HEK293T (cell line): ENCODE measurements at regions not wholly inside any gene's neighbourhood (a gene's known extent, or its start where the extent isn't known, plus 50 kb on each side); places are given as distances from the start of the nearest gene placed in this dataset.

Experiments
- CTCF ChIA-PET: fragments of 350-600 bp; formaldehyde crosslinking; extraction: SDS; loops from one replicate; lab custom pipeline; 2021; ENCODE audit warnings: antibody characterized with exemption, inconsistent platforms; lab: Yijun Ruan, JAX
- POLR2A ChIA-PET: fragments of 350-600 bp; formaldehyde crosslinking; extraction: SDS; loops from one replicate; lab custom pipeline; 2020; ENCODE audit warnings: antibody characterized with exemption, inconsistent platforms; lab: Yijun Ruan, JAX
- DNase-seq: peaks from one replicate; pipeline ENCODE4 v3.0.0; 2012; ENCODE audit warnings: mixed read lengths; ENCODE audit errors: extremely low spot score
- ARNT ChIP-seq: fragments of 450-650 bp; IDR thresholded peaks from 2 replicates; pipeline ENCODE4 v1.6.1; 2017; ENCODE audit warnings: mild to moderate bottlenecking
- BHLHE40 ChIP-seq: fragments of 450-650 bp; IDR thresholded peaks from 2 replicates; pipeline ENCODE4 v1.6.1; 2016; ENCODE audit warnings: mild to moderate bottlenecking, moderate library complexity, borderline replicate concordance
- CTBP1 ChIP-seq: fragments of 450-650 bp; IDR thresholded peaks from 2 replicates; pipeline ENCODE4 v1.6.1; 2016; ENCODE audit warnings: borderline replicate concordance
- ELF4 ChIP-seq: fragments of 450-650 bp; IDR thresholded peaks from 2 replicates; pipeline ENCODE4 v1.6.1; 2017; ENCODE audit warnings: antibody characterized with exemption
- FOXA1 ChIP-seq: fragments of 450-650 bp; IDR thresholded peaks from 2 replicates; pipeline ENCODE4 v1.6.1; 2016; ENCODE audit warnings: mild to moderate bottlenecking
- FOXK2 ChIP-seq: fragments of 450-650 bp; IDR thresholded peaks from 2 replicates; pipeline ENCODE4 v1.6.1; 2016; ENCODE audit warnings: mild to moderate bottlenecking
- FOXM1 ChIP-seq: fragments of 450-650 bp; IDR thresholded peaks from 2 replicates; pipeline ENCODE4 v1.6.1; 2017; ENCODE audit warnings: mild to moderate bottlenecking, borderline replicate concordance
- HDGF ChIP-seq: fragments of 450-650 bp; IDR thresholded peaks from 2 replicates; pipeline ENCODE4 v1.6.1; 2017; ENCODE audit warnings: antibody characterized with exemption, borderline replicate concordance
- L3MBTL2 ChIP-seq: fragments of 450-650 bp; conservative IDR thresholded peaks from 2 replicates; pipeline ENCODE4 v1.6.1; 2016; ENCODE audit warnings: mild to moderate bottlenecking
- LEF1 ChIP-seq: fragments of 450-650 bp; IDR thresholded peaks from 2 replicates; pipeline ENCODE4 v1.6.1; 2017; ENCODE audit warnings: mild to moderate bottlenecking, borderline replicate concordance
- NFRKB ChIP-seq: fragments of 450-650 bp; IDR thresholded peaks from 2 replicates; pipeline ENCODE4 v1.6.1; 2016; ENCODE audit warnings: mild to moderate bottlenecking, moderate library complexity
- PKNOX1 ChIP-seq: fragments of 450-650 bp; IDR thresholded peaks from 2 replicates; pipeline ENCODE4 v1.6.1; 2016
- SP1 ChIP-seq: fragments of 450-650 bp; IDR thresholded peaks from 2 replicates; pipeline ENCODE4 v1.6.1; 2017
- SUZ12 ChIP-seq: fragments of 450-650 bp; IDR thresholded peaks from 2 replicates; pipeline ENCODE4 v1.6.1; 2016; ENCODE audit warnings: mild to moderate bottlenecking
- TARDBP ChIP-seq: fragments of 450-650 bp; IDR thresholded peaks from 2 replicates; pipeline ENCODE4 v1.6.1; 2016
- ZNF384 ChIP-seq: fragments of 450-650 bp; IDR thresholded peaks from 2 replicates; pipeline ENCODE4 v1.6.1; 2016

- POLR2A ChIA-PET, result no interaction called here
- DNase-seq, result no peak
- TF ChIP-seq TARDBP, result no peak
- no peak for TF ChIP-seq PKNOX1
- no peak for TF ChIP-seq ARNT
- no peak for TF ChIP-seq SP1
- no peak for TF ChIP-seq L3MBTL2
- TF ChIP-seq FOXA1, result no peak
- no peak for TF ChIP-seq CTBP1
- no peak for TF ChIP-seq ELF4
- no peak for TF ChIP-seq SUZ12
- no peak for TF ChIP-seq ZNF384
- no peak for TF ChIP-seq BHLHE40
- no peak for TF ChIP-seq FOXM1
- no peak for TF ChIP-seq FOXK2
- no peak for TF ChIP-seq HDGF
- CTCF ChIA-PET, result no interaction called here
Measured at GRCh38 chr20:61134296-61135030, 117.6 kb upstream of the CDH4 start.

DNA sequence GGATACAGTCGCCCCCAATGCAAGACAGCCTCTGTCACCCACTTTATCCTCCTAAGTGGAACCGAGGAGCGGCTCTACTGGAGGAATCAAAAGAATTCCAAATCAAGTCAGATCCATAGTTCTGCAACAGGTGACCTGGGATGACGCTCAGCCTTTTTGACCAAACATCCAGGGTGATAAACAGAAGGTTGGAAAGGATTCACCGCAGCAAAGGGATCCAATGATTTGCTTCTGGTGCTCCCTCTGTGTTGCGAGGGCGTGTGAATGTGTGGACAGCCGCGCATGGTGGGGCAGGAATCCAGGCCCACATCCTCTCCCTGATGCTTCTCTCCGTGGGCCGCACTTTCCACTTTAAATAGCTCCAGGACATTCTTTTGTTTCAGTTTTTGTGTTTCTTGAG is 116.8 kb upstream of the CDH4 start:
- CTCF ChIA-PET, result no interaction called here
- TF ChIP-seq LEF1, result no peak
- TF ChIP-seq FOXK2, result no peak
- no peak for TF ChIP-seq TARDBP
- no peak for TF ChIP-seq FOXA1
- no peak for TF ChIP-seq SUZ12
- no peak for TF ChIP-seq HDGF
- TF ChIP-seq ELF4, result no peak
- POLR2A ChIA-PET, result no interaction called here
- no peak for DNase-seq

- CTCF ChIA-PET, result no interaction called here
- TF ChIP-seq SP1, result no peak
- no peak for TF ChIP-seq FOXA1
- TF ChIP-seq HDGF, result no peak
- TF ChIP-seq ARNT, result no peak
- no peak for TF ChIP-seq FOXK2
- TF ChIP-seq CTBP1, result no peak
- no peak for TF ChIP-seq PKNOX1
- TF ChIP-seq ELF4, result no peak
- no peak for TF ChIP-seq FOXM1
- no peak for TF ChIP-seq ZNF384
- no peak for TF ChIP-seq SUZ12
- TF ChIP-seq L3MBTL2, result no peak
- no peak for TF ChIP-seq NFRKB
- TF ChIP-seq LEF1, result no peak
- POLR2A ChIA-PET, result no interaction called here
- DNase-seq, result no peak
Measured at GRCh38 chr20:61135968-61136367, 116.1 kb upstream of the CDH4 start.

- TF ChIP-seq ZNF384 (no peak), FOXK2 (no peak), BHLHE40 (no peak), FOXA1 (no peak), CTBP1 (no peak), SUZ12 (no peak), LEF1 (no peak), FOXM1 (no peak), PKNOX1 (no peak), L3MBTL2 (no peak), SP1 (no peak), NFRKB (no peak), ARNT (no peak), TARDBP (no peak), HDGF (no peak), ELF4 (no peak)
- CTCF ChIA-PET, result no interaction called here
- DNase-seq, result no peak
- POLR2A ChIA-PET, result no interaction called here
Measured at GRCh38 chr20:61138566-61138965, 113.5 kb upstream of the CDH4 start.

DNA sequence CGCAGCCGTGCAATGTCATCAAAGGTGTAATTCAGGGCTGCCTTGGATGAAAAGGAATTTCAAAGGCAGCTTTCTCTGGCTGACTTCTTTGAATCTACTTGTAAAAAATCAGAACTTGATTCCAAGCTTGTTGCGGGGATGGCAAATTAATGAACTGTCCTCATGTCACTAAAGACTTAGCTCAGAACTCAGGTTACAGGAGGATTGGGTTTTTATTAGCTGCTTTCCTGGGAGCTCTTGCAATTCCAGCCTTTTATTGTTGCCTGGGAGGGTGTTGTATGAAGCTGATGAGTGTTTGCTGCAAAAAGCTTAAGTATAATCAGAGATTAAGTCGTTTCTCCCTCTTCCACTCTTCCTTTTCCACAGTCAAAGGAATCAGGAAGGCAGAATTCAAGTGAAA is 113.0 kb upstream of the CDH4 start:
- CTCF ChIA-PET, result no interaction called here
- no peak for DNase-seq
- TF ChIP-seq NFRKB (no peak), ARNT (no peak), PKNOX1 (no peak), ZNF384 (no peak), ELF4 (no peak), BHLHE40 (no peak), LEF1 (no peak), SUZ12 (no peak), L3MBTL2 (no peak), SP1 (no peak), FOXK2 (no peak), HDGF (no peak), CTBP1 (no peak), TARDBP (no peak), FOXA1 (no peak), FOXM1 (no peak)
- POLR2A ChIA-PET, result no interaction called here
